H7 (cell line): ENCODE measurements at regions not wholly inside any gene's neighbourhood (a gene's known extent, or its start where the extent isn't known, plus 50 kb on each side); places are given as distances from the start of the nearest gene placed in this dataset.

ENCODE experiments used
- DNase-seq: peaks from one replicate; pipeline ENCODE4 v3.0.0; 2012
- H3K27me3 ChIP-seq: 2 replicates; pipeline ENCODE4 v1.6.0; 2011; ENCODE audit warnings: mild to moderate bottlenecking, low read length; ENCODE audit not compliant: control insufficient read depth, insufficient read depth
- H3K36me3 ChIP-seq: replicated peaks from 2 replicates; pipeline ENCODE4 v1.5.1; 2011; ENCODE audit warnings: low read length; ENCODE audit not compliant: control insufficient read depth, insufficient read depth
- H3K4me3 ChIP-seq: 2 replicates; pipeline ENCODE4 v1.5.1; 2011; ENCODE audit warnings: low read depth, mild to moderate bottlenecking, control low read depth, low read length, moderate library complexity; ENCODE audit not compliant: insufficient read depth

DNA sequence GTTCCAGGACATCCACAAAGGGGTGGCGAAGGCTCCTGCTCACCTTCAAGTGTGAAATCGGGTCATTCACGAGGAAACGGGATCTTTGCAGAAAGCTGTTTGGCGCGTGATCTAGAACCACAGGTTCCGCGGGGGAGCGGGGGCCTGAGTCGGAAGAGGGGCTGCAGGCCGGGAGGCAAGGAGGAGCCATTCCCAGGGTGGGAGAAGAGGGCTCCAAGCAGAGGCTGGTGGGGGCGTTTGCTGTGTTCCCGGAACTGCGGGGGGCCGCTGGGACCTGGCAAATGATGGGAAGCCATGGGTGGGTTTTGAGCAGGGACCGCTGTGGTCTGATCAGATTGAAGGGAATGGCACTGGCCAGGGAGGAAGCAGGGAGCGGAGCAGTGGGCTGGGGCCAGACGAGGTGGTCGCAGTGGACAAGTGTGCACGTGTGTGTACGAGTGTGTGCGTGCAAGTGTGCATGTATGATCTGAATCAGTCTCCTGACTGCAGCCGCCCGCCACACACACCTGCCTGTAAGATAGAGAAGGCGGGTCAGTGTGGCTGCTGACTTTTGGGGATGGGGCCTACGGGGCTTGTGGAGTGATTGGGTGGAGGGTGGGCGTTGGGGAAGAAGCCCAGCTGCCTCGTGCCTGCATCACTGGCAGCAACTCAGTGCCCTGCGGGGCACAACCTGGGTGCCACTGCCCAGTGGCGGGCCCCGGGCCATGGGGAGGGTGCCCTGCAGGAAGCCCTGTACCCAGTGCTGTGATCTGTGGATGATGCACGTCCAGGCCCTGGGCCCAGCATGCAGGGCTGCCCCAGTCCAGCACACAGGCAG, 141.9 kb downstream of the KIF26A start:
- H3K4me3 ChIP-seq, result no peak overlapping the region
- peak; percentile 44 for DNase-seq
- no peaks in the 10 kb centered on the region for H3K27me3 ChIP-seq
- no peaks in the 10 kb centered on the region for H3K36me3 ChIP-seq

DNA sequence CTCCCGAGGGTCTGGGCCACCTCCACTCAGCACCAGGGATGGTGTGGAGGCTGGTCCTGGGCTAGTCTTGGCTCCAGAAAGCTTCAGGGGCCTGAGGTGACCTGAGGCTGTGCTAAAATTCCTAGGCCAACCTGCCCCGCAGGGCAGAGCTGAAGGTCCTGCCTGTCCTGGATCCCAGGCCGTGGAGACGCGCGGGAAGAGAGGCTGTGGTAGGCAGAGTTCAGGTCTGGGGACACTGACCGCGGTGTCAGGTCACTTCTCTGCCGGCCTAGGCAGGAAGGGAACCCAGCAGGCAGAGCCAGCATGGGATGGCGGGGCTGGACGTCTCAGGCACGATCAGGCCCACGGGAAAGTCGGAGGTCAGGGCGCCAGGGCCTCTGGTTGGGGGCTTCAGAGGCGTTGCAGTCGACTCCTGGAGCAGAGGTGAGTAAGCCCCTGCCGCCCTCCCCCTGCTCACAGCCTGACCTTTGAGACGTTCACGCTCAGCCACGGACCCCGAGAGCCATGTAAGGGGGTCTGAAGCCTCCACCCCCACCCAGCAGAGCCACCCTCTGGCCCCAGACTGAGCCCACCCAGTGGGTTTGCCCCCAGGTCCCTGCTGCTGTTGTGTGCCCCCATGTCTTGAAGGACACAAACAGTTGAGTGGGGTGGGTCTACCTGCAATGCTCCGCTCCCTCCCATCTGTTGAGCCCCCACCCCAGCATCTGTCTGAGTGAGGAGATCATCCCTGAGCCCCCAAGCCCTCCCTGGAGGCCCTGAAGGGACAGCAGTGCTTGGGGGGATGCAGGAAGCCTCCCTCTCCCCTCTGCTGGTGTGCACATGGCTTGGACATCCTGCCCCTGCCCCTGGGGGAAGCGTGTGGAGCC, 142.7 kb downstream of the KIF26A start:
- peak; percentile 55 for DNase-seq
- no peak overlapping the region for H3K4me3 ChIP-seq
- no peaks in the 10 kb centered on the region for H3K27me3 ChIP-seq
- no peaks in the 10 kb centered on the region for H3K36me3 ChIP-seq

- DNase-seq, result peak; percentile 32
- Histone ChIP-seq H3K4me3 (no peak overlapping the region), H3K36me3 (no peaks in the 10 kb centered on the region), H3K27me3 (no peaks in the 10 kb centered on the region)
Observed at GRCh38 chr14:104281768-104282301, 143.4 kb downstream of the KIF26A start.

DNA sequence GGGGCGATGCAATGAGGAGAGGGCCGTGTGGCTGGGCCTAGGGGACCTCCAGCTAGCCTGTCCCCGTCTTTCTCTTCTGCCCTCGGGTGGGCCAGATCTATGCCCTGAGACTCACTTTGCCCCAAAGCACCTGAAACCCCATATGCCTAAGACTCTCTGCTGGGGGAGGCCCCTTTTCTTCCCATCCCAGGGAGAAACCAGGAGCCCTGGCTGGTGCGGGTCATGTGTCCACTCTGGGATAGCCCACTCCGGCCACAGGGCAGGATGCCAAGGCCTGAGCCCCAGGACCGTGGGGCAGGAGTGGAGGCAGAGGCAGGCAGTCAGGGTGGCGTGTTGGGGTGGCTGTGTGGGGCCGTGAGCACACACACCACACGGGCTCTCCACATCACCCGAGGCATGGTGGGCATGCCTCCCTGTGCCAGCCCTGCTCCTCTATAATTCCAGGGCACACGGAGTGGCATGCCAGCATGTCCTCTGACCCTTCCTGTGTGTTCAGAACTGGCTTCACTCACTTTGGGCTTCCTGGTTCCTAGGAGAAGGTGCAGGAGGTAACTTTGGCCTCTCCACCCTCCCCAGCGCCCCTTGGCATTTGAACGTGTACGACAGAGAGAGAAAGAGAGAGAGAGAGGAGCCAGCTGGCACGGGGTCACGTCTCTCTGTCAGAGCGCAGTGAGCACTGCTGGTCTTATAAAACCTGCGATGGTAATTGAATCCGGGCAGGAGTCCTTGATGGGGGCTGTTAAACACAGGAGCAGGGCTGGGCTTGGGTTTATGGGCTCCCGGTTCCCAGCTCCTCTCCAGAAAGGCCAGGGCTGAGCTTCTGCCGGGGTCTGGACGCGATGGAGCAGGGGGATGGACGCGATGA, 144.2 kb downstream of the KIF26A start:
- no peak overlapping the region for H3K4me3 ChIP-seq
- H3K27me3 ChIP-seq, result no peaks in the 10 kb centered on the region
- DNase-seq, result no peak
- no peaks in the 10 kb centered on the region for H3K36me3 ChIP-seq

DNA sequence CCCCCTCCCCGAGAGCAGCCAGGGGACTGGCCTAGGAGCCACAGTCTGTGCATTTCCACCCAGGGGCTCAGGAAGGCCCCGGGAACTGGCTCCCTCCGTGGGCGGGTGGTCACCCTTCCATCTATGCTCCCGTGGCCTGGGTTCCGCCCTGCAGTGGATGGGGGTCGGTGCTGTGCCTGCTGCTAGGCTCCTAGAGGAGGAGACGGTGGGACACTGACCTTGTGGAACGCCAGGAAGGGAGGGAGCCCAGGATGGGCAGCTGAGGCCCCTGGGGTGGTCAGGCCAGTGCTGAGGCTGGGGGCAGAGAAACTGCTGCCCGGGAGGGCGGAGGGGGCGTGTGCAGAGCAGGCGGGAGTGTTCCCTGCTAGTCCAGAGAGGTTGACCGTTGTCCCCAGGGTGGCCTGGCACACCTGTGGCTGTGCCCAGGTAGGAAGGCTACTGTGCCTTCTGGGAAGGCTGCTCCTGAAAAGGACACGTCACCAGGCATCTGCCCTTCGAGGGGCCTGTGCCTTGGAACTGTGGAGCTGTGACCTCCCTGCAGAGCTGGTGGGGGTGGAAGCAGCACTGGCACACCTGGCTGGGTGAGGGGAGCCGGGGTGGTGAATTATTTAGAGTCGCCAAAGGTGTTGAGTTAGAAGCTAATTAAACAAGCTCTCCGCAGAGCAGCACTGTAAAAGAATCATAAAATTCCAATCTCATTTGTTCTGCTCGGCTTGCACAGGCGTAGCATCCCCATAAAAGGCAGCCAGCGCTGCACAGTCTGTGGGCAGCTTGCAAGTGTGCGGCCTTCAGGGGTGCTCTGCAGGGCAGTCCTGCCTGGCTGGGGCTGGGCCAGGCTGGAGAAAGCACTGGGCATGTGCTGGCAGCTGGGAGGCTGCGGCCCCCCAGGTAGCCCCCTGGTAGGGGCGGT, 145.1 kb downstream of the KIF26A start:
- Histone ChIP-seq H3K36me3 (no peaks in the 10 kb centered on the region), H3K27me3 (no peaks in the 10 kb centered on the region), H3K4me3 (no peak overlapping the region)
- peak; percentile 53 for DNase-seq

- no peaks in the 10 kb centered on the region for H3K27me3 ChIP-seq
- DNase-seq, result no peak
- H3K36me3 ChIP-seq, result no peaks in the 10 kb centered on the region
- H3K4me3 ChIP-seq, result no peak overlapping the region
Observed at GRCh38 chr14:104284107-104284592, 145.8 kb downstream of the KIF26A start.

- Histone ChIP-seq H3K36me3 (no peaks in the 10 kb centered on the region), H3K4me3 (no peak overlapping the region), H3K27me3 (no peaks in the 10 kb centered on the region)
- no peak for DNase-seq
Observed at GRCh38 chr14:104284636-104285507, 146.5 kb downstream of the KIF26A start.

DNA sequence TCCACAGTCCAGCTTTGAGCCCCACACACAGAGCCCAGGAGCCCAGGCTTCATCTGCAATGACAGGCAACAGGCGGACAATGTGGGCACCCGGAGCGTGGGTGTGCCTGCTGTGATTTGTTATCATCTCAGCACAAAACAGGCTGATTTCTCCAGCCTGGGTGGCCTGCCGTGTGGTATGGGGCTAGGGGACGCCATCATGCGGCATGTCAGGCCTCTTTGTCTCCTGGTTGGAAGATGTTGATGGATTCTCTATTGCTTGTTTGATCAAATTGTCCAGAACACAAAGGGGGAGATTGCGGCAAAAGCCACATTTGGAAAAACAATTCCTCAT, 147.1 kb downstream of the KIF26A start:
- no peak overlapping the region for H3K4me3 ChIP-seq
- no peaks in the 10 kb centered on the region for H3K27me3 ChIP-seq
- DNase-seq, result no peak
- H3K36me3 ChIP-seq, result no peaks in the 10 kb centered on the region

- Histone ChIP-seq H3K4me3 (no peak overlapping the region), H3K27me3 (no peaks in the 10 kb centered on the region), H3K36me3 (no peaks in the 10 kb centered on the region)
- no peak for DNase-seq
Observed at GRCh38 chr14:104286086-104286485, 147.7 kb downstream of the KIF26A start.

DNA sequence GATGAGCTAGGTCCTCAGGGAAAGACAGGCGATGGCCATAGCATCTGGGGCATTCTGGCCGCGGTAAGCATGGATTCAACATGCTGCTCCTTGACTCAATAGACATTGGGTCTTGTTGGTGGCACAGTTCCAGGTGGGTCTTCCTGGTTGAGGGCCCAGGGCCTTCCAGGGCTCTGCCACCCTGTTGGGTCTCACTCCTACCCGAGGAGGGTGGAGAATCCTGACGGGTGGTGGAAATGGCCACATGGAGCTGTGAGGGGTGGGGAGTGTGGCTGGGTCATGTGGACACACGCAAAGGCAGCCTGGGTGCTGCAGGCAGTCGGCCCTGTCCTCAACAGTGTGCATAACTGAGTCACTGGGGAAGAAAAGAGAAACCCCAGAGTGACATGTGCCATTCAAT, 148.1 kb downstream of the KIF26A start:
- no peak for DNase-seq
- no peaks in the 10 kb centered on the region for H3K27me3 ChIP-seq
- no peaks in the 10 kb centered on the region for H3K36me3 ChIP-seq
- no peak overlapping the region for H3K4me3 ChIP-seq

- no peak for DNase-seq
- no peaks in the 10 kb centered on the region for H3K36me3 ChIP-seq
- no peaks in the 10 kb centered on the region for H3K27me3 ChIP-seq
- no peak overlapping the region for H3K4me3 ChIP-seq
Observed at GRCh38 chr14:104287301-104288009, 149.1 kb downstream of the KIF26A start.

- DNase-seq, result no peak
- Histone ChIP-seq H3K27me3 (no peaks in the 10 kb centered on the region), H3K36me3 (no peaks in the 10 kb centered on the region), H3K4me3 (no peak overlapping the region)
Observed at GRCh38 chr14:104288272-104288671, 149.9 kb downstream of the KIF26A start.
